ENCODE measurements at regions not wholly inside any gene's neighbourhood (a gene's known extent, or its start where the extent isn't known, plus 50 kb on each side); places are given as distances from the start of the nearest gene placed in this dataset.

DNA sequence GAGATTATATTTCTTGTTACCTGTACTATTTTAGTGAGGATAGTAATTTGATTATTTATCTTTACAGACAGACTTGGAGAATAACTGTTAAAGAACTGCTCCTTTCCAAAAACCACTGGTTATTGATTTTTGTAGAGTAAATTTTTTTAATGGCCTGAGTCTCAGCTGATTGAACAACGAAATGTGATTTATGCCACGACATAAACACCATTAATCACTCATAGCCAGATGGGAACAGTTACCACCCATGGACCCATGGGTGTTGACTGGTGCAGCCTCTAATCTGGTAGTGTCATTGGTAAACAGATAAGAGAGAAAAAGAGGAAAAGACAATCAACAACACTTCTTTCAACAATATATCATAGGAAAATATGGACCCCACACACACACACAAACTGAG is 101.4 kb upstream of the BEND6 start:
- peaks cover 32 to 34% of the 10 kb centered on the region in 2 donors for H3K27me3 Mint-ChIP-seq
- peaks cover 15 to 28% of the 10 kb centered on the region in 2 donors for H3K4me1 Mint-ChIP-seq (ENCODE audit: low read depth in 2 of 2)
- no peaks in the 10 kb centered on the region for H3K9me3 Mint-ChIP-seq
- no peak overlapping the region for H3K27ac Mint-ChIP-seq
- DNase-seq (ENCODE audit: low spot score) (no peak), ATAC-seq (no peak)
- no peaks in the 10 kb centered on the region for H3K36me3 Mint-ChIP-seq
- no peak overlapping the region for H3K4me3 Mint-ChIP-seq

- DNase-seq (ENCODE audit: low spot score) (no peak), ATAC-seq (no peak)
- no peaks in the 10 kb centered on the region for H3K9me3 Mint-ChIP-seq
- H3K27me3 Mint-ChIP-seq: peaks cover 31 to 40% of the 10 kb centered on the region in 2 donors
- H3K4me3 Mint-ChIP-seq: peak overlapping the region; percentile 71
- peak overlapping the region; percentile 52 to 63 for H3K27ac Mint-ChIP-seq
- H3K4me1 Mint-ChIP-seq (ENCODE audit: low read depth in 2 of 2): peaks cover 15 to 28% of the 10 kb centered on the region in 2 donors
- no peaks in the 10 kb centered on the region for H3K36me3 Mint-ChIP-seq
Measured at GRCh38 chr6:56852260-56853010, 102.5 kb upstream of the BEND6 start.

DNA sequence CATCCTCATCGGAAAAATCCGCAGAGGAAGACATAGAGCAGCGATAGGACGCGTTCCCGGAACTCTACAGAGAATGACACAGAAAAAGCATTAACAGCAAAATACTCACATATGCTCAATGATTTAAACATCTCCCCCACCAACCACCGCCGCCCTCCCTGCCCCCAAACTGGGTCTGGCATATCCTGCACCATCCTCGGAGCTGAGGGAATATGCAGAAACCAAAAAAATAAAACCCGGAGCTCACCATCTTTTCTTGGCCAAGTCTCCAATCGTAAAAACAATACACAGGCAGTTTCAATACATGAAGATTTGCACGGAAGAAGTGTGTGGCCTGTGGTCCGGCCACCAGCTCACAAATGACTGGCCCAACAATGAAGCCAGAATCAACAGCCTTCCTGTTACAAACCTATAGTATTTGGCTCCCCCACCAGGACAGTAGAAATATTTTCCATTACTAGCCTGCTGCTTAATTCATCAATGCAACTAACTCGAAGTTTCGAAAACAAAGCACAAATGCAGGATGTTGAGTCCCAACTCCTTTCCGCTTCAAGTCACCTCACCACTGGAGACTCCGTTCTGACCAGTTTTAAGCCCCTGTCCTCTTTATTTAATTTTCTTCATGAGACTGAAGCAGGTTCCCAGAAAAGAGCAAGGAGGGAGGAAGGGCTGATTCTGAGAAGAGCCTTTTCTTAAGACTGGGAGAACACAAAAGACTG is 103.2 kb upstream of the BEND6 start:
- peak; percentile 90 to 91 for ATAC-seq
- Mint-ChIP-seq H3K4me3 (peak overlapping the region; percentile 71), H3K27me3 (peaks cover 33 to 44% of the 10 kb centered on the region in 2 donors), H3K27ac (peak overlapping the region; percentile 52 to 63), H3K9me3 (no peaks in the 10 kb centered on the region), H3K36me3 (no peaks in the 10 kb centered on the region), H3K4me1 (ENCODE audit: low read depth in 2 of 2) (peaks cover 15 to 28% of the 10 kb centered on the region in 2 donors)
- peak; percentile 63 for DNase-seq (ENCODE audit: low spot score)

GRCh38 chr6:56851074-56851473 is 103.8 kb upstream of the BEND6 start:
- Mint-ChIP-seq H3K27ac (peak overlapping the region; percentile 52 to 63), H3K27me3 (peaks cover 33 to 46% of the 10 kb centered on the region in 2 donors), H3K36me3 (no peaks in the 10 kb centered on the region), H3K4me3 (peak overlapping the region; percentile 71), H3K9me3 (no peaks in the 10 kb centered on the region), H3K4me1 (ENCODE audit: low read depth in 2 of 2) (peaks cover 15 to 28% of the 10 kb centered on the region in 2 donors)
- peak in 1 of 2 donors; percentile 25 for ATAC-seq
- no peak for DNase-seq (ENCODE audit: low spot score)

- ATAC-seq: no peak
- peak overlapping the region; percentile 71 for H3K4me3 Mint-ChIP-seq
Measured at GRCh38 chr6:56850626-56851025, 104.3 kb upstream of the BEND6 start.

GRCh38 chr6:56849896-56850295 is 105.0 kb upstream of the BEND6 start:
- no peak for ATAC-seq
- H3K36me3 Mint-ChIP-seq: no peaks in the 10 kb centered on the region
- DNase-seq (ENCODE audit: low spot score): no peak
- peaks cover 28 to 58% of the 10 kb centered on the region in 2 donors for H3K27me3 Mint-ChIP-seq
- no peak overlapping the region for H3K4me3 Mint-ChIP-seq
- H3K9me3 Mint-ChIP-seq: no peaks in the 10 kb centered on the region
- H3K27ac Mint-ChIP-seq: no peak overlapping the region
- H3K4me1 Mint-ChIP-seq (ENCODE audit: low read depth in 2 of 2): peaks cover 15 to 28% of the 10 kb centered on the region in 2 donors

More at GRCh38 chr6:56850626-56851025, 104.3 kb upstream of the BEND6 start:
- Mint-ChIP-seq H3K27ac (no peak overlapping the region), H3K27me3 (peaks cover 29 to 51% of the 10 kb centered on the region in 2 donors), H3K9me3 (no peaks in the 10 kb centered on the region), H3K36me3 (no peaks in the 10 kb centered on the region), H3K4me1 (ENCODE audit: low read depth in 2 of 2) (peaks cover 15 to 28% of the 10 kb centered on the region in 2 donors)
- DNase-seq (ENCODE audit: low spot score): no peak

- Mint-ChIP-seq H3K27ac (no peak overlapping the region), H3K36me3 (no peaks in the 10 kb centered on the region), H3K4me1 (ENCODE audit: low read depth in 2 of 2) (peaks cover 15 to 29% of the 10 kb centered on the region in 2 donors), H3K9me3 (no peaks in the 10 kb centered on the region), H3K27me3 (peaks cover 26 to 54% of the 10 kb centered on the region in 2 donors), H3K4me3 (no peak overlapping the region)
- ATAC-seq (no peak), DNase-seq (ENCODE audit: low spot score) (no peak)
Measured at GRCh38 chr6:56848105-56848504, 106.8 kb upstream of the BEND6 start.

GRCh38 chr6:56845032-56845431 is 109.9 kb upstream of the BEND6 start:
- H3K27me3 Mint-ChIP-seq: peaks cover 28 to 57% of the 10 kb centered on the region in 2 donors
- ATAC-seq (no peak), DNase-seq (ENCODE audit: low spot score) (no peak)
- H3K27ac Mint-ChIP-seq: no peak overlapping the region
- H3K9me3 Mint-ChIP-seq: no peaks in the 10 kb centered on the region
- no peaks in the 10 kb centered on the region for H3K36me3 Mint-ChIP-seq
- no peak overlapping the region for H3K4me3 Mint-ChIP-seq
- peaks cover 0 to 12% of the 10 kb centered on the region in 2 donors for H3K4me1 Mint-ChIP-seq (ENCODE audit: low read depth in 2 of 2)

DNA sequence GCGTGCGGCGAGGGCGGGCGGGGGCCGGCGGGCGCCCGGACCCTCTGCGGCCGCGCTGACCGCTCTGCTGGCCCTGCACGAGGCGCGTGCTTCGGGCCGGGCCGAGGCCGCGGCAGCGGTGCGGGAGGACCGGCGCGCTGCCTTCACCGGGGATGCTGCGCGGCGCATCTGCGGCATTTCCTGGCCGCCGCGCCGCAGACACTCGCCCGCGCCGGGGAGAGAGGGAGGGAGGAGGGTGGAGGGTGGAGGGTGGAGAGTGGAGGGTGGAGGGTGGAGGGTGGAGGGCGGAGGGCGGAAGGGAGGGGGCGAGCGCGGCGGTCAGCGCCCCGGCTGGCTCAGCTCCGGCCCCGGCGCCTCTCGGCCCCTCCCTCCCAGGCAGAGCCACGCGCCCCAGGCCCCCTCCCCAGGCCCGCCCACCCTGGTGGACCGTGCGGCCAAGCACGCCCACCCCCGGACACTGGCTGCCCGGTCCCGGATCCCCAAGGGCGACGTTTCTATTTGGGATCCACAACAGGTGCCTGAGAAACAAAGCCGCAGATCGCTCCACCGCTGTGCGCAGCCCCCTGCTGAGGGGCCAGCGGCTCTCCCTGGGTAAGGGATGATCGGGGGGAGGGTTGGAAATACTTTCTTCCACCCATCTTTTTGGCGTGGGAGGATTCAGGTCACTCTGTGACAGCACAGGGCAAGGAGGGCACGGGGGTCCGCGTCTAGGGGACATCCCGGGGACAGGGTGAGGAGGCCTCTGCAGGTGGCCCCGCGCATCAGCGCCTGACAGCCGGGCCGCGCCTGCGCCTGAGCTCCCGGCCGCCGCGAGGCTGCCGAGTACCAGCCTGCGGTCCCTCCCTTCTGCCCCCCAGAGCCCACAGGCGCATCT is 111.2 kb upstream of the BEND6 start:
- peak; percentile 86 to 88 for ATAC-seq
- peak; percentile 64 for DNase-seq (ENCODE audit: low spot score)
- Mint-ChIP-seq H3K27me3 (peaks cover 25 to 57% of the 10 kb centered on the region in 2 donors), H3K27ac (no peak overlapping the region), H3K36me3 (no peaks in the 10 kb centered on the region), H3K4me1 (ENCODE audit: low read depth in 2 of 2) (peaks cover 0 to 7% of the 10 kb centered on the region in 2 donors), H3K9me3 (no peaks in the 10 kb centered on the region), H3K4me3 (peak overlapping the region; percentile 61)

DNA sequence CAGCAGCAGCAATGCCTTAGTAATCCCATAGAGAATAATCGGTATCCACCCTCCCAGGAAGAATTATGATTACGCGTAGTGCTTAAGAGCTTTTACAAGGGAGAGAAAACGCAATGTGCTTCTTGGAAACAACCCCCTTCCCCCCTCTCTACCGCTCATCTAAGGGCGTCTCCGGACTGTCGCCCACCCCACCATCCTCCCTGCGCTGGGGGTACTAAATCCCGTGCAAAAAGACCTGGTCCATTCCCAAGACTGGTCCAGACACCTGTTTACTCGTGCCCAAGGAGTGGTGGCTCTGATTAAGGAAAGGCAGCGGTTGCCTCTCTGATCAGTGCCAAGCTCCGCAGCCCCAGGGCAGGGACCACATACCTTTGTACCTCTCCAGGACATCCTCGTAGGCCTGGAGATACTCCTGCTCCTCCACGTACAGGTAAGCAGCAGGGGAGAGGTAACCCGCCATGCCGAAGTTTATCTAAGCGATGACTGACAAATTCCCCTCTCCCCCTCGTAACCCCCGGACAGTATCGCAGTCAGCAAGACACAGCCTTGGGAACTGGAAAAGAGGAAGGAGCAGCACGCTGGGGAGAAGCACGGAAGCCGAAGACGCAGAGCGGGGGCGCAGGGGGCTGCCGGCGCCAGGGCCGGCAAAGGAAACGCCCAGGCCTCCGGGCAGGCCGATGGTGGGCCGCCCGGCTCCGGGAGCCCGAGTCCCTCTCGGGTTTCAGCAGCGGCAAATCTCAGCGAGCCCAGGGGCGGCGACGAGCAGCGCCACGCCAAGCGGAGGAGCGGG is 112.0 kb upstream of the BEND6 start:
- peaks cover 25 to 62% of the 10 kb centered on the region in 2 donors for H3K27me3 Mint-ChIP-seq
- DNase-seq (ENCODE audit: low spot score): no peak
- H3K4me1 Mint-ChIP-seq (ENCODE audit: low read depth in 2 of 2): peaks cover 0 to 7% of the 10 kb centered on the region in 2 donors
- no peak overlapping the region for H3K27ac Mint-ChIP-seq
- no peaks in the 10 kb centered on the region for H3K36me3 Mint-ChIP-seq
- ATAC-seq: peak; percentile 15 to 19
- peak overlapping the region; percentile 68 for H3K4me3 Mint-ChIP-seq
- no peaks in the 10 kb centered on the region for H3K9me3 Mint-ChIP-seq

DNA sequence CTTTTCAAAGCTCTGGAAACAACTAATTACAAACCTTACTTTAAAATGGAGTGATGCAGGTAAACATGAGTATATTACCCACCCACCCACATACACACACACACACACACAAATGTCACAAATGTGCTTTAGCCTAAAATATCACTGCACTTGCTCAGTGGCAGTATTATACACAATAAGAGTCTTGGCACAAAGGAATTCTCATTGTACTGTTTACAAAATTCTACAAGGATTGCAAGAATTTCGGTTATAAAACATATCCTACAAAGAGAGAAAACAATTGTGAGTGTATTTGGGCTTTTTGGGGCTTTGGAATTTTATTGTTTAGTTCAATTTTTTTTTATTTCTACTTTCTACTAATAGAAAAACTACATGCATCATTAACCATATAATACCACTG is 113.2 kb upstream of the BEND6 start:
- no peaks in the 10 kb centered on the region for H3K36me3 Mint-ChIP-seq
- DNase-seq (ENCODE audit: low spot score) (no peak), ATAC-seq (no peak)
- H3K27ac Mint-ChIP-seq: no peak overlapping the region
- peaks cover 0 to 7% of the 10 kb centered on the region in 2 donors for H3K4me1 Mint-ChIP-seq (ENCODE audit: low read depth in 2 of 2)
- peaks cover 26 to 63% of the 10 kb centered on the region in 2 donors for H3K27me3 Mint-ChIP-seq
- no peaks in the 10 kb centered on the region for H3K9me3 Mint-ChIP-seq
- H3K4me3 Mint-ChIP-seq: no peak overlapping the region

DNA sequence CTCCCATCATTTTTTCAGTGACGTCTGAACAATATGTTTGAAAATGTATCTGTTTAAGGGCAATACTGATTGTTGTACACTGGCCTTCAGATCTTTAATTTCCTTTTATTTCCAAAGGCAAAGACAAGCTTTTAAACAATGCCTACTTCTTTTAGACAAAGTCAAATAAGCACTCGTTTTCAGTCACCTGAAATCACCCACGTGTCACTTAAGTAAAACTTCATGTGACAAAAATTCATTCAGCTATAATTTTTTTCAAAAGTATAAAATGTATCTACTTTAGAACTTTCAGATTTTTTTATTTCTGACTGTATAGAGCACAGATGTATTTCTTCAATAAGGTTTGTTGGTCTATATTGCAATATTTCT is 113.5 kb upstream of the BEND6 start:
- DNase-seq (ENCODE audit: low spot score) (no peak), ATAC-seq (no peak)
- H3K4me1 Mint-ChIP-seq (ENCODE audit: low read depth in 2 of 2): peaks cover 0 to 7% of the 10 kb centered on the region in 2 donors
- no peak overlapping the region for H3K4me3 Mint-ChIP-seq
- H3K27ac Mint-ChIP-seq: no peak overlapping the region
- H3K36me3 Mint-ChIP-seq: no peaks in the 10 kb centered on the region
- peaks cover 26 to 63% of the 10 kb centered on the region in 2 donors for H3K27me3 Mint-ChIP-seq
- no peaks in the 10 kb centered on the region for H3K9me3 Mint-ChIP-seq
